GM21360 (cell line): ENCODE measurements at regions not wholly inside any gene's neighbourhood (a gene's known extent, or its start where the extent isn't known, plus 50 kb on each side); places are given as distances from the start of the nearest gene placed in this dataset.
"Not testable (repeated sequence)": the region's sequence is repeated elsewhere in the genome, so short reads cannot be mapped to it uniquely, and the experiment has no call there.

Experiments
- ATAC-seq: cut with Tn5 transposase; IDR thresholded peaks from one replicate; pipeline ENCODE4 v1.9.1; 2021; ENCODE audit warnings: mild to moderate bottlenecking, moderate library complexity; ENCODE audit not compliant: unreplicated experiment

DNA sequence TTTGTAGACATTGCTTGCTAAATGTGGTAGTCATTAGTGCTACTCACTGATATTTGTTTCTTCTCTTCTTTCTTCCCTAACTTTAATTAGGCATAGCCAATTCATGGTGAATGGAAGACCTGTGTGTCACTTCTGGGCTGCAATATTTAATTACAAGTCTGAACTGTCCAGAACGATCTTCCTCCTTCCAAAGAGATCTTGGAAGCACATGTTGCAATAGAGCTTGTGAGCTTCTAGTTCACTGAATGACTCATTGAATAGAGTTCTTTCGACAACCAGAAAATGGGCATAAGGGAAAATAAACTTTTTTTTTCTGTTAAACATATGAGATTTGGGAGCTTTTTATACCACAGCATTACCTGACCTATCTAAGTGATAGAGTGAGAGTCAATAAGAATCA is 1264.6 kb downstream of the PCDH9 start:
- no peak for ATAC-seq

DNA sequence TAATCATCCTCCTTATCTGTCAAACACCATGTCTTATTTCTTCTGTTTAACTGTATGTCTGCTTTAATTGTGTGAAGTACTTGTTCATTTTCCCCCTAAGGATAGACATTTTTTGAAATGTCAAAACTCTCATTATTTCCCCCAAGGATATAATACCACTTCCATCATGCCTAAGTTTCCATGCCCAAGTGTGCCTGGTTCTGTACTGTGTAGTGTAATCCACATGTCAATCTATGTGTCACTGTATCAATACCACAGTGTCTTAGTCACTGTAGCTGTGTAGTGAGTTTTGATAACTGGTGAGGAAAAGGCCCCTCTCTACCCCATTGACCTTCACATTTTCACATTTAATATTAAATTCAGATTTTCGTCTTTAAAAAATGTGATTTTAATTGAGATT is 1265.5 kb downstream of the PCDH9 start:
- no peak for ATAC-seq

DNA sequence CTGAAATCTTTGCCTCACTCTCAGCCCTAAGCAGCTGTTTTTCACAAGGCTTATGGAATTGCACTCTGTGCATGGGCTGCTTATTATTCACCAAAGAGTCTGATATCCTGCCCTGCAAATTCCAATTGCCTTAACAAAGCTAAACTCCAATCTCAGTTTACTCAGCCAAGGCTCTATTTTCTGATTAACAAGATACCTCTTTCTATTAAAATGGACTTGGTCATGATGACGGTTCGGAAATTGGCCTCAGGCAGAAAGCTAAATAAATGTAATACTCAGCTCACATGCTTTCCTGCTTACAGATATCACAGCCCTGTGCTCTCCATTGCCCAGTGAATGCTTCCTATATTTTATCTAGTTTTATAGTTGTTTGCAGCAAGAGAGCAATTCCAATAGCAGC is 1270.8 kb downstream of the PCDH9 start:
- no peak for ATAC-seq

DNA sequence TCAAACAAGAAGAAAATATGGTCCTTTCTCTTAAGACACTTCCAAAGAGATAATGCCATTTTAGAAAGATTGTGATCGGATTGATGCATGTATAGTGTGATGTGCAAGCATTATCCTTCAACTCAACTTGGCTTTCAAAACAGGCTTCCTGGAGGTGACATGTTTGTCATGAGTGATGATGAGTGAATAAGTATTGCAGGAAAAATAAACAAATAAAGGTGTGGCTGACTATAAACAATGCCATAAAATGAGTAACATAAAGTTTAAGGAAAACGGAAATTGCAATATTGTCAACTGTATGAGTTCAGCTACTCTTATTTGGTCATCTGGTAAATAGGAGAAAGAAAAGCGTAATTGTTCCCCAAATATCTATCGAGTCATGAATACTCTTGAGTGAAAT is 1283.7 kb downstream of the PCDH9 start:
- ATAC-seq: no peak

DNA sequence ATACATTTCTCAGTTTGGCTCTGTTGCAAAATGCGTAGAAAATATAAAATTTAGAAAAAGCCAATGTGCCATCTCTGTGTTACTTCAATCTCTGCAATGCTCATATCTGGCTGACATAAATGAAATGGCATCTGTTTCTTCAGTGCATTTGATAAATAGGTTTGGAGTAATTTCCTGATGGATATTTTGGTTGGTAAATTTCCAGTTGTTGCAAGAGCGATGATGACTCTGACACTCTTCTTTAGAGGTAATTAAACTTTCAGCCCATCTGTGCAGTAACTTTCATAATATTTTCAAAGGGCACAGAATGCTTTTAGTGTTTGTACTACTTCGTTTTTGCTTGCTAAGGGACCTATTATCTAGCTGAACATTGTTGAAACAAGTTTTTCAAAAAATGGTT is 1286.4 kb downstream of the PCDH9 start:
- no peak for ATAC-seq

DNA sequence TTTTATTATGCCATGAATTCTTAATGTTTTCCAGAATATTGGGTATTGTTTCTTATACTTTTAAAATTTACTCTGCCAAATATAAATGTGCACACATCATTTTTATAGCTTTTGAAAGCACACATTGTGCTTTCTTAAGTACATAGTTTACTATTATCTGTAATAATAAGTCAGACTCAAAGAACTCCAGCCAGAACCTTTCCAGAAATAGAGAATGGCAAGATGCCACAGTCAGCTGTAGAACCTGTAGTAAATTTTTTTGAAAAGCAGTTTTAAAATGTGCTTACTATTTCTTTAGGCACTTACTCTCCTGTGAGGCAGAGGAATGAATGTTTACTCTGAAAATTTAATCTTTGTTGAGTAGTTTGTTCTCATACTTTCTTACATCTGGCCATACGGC is 1287.1 kb downstream of the PCDH9 start:
- ATAC-seq: no peak

DNA sequence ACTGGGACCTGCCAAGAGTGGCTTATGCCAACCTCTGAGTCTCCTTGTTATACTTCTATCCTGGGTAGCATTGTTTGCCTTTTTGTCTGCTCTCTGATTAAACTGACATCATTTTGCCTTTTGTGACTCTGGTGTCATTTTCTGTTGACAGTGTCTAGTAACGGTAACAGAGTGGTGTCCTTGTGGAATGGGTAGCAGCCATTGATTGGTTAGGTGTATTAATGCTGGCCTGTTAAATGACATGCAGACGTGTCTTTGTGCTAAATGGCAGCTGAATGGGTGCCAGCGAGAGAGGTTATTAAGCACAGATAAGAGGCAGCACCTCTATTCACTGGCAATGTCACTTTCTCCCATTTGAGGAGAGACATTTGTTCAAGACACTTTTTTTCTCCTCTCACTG is 1289.4 kb downstream of the PCDH9 start:
- ATAC-seq: no peak

DNA sequence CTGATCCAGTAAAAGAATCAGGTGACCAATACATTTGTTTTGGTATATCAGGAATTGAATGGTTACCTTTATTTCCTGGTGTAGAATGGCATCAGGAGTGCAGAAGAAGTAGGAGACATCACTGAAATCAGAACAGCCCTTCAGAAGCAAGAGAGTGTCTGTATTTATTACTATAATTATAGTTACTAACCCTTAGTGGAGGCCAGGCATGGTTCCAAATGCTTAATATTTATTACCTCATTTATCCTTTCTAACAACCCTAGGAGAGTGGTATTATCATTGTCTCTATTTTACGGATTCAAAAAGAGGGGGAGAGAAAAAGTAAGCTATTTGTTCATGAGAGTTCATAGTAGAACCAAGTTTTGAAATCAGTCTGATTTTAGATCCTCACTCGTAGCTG is 1292.9 kb downstream of the PCDH9 start:
- ATAC-seq: no peak

DNA sequence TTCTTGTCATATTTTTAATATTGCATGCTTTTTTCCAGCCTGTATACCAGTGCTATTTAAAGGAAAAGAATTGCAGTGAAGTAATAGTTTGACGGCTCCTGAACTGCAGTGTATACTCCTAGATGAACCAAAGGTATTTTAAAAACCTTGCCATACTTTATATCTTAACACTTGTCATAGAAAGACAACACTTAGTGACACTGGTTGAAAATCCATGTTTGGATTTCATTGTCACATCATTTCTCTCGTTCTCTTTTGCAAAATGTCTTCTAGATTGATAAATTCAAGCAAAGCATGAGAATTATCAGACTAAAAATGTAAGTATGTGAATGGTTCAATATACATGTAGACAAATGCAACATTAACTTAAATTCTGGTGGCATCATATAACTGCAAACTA is 1293.9 kb downstream of the PCDH9 start:
- ATAC-seq: no peak

DNA sequence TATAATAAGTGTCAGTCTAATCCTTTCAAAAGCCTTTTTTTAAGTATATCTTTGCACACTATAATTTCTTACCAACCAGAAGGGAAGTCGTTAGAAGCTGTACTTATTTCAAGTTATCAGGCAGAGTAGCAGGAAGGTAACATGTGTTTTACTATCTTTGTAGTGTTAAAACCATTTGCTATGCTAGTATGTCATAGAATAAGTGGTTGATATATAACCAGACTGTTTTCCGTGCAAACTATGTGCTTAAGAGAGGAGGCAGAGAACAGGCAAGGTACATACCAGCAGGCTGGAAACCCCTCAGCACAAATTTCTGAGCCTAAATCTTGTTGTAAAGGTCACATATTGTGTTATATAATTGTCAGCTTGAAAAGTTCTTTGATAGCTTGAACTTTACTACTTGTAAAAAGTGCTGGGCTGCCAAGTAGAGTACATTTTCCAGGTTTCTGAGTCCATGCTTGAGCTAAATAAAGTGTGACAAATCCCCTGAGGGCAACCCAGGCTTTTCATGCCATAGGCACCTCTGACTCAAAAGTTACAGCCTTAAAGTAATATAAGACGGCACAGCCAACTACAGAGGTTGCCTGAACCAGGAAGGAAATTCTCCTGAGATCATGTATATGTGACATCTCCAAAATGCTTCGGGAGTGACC is 1297.4 kb downstream of the PCDH9 start:
- ATAC-seq: no peak

DNA sequence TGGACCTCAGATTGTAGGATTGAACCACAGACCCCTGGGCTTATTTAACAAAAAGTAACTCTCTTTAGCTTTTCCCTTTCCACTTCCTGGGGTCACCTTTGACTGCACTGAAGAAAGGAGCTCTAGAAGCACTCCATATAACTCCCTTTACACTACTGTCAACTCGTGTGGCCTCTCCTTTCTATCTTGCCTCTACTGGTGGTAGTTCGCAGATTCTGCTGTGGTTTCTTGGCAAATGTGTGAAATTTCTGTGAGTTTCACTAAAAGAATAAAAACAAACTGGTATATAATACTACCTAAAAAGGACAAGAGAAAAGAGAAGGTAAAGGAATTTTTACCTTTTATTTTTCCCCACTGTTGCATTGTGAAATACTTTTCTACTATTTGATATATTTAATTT is 1298.1 kb downstream of the PCDH9 start:
- no peak for ATAC-seq

DNA sequence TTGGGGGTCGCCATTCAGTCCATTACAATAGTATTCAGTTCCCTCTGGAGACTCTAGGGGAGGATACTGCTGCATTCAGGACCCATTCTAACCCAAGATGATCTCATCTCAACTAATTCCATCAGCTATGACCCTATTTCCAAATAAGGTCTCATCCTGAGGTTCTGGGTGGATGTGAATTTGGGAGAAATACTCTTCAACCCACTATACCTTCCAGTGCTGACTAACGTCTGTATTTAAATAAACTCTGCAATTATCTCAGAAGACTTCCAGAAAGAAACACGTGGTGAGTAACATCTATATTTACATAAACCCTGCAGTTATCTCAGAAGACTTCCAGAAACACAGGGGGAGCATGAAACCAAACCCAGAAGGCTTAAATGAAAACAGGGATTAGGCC is 1300.7 kb downstream of the PCDH9 start:
- no peak for ATAC-seq

DNA sequence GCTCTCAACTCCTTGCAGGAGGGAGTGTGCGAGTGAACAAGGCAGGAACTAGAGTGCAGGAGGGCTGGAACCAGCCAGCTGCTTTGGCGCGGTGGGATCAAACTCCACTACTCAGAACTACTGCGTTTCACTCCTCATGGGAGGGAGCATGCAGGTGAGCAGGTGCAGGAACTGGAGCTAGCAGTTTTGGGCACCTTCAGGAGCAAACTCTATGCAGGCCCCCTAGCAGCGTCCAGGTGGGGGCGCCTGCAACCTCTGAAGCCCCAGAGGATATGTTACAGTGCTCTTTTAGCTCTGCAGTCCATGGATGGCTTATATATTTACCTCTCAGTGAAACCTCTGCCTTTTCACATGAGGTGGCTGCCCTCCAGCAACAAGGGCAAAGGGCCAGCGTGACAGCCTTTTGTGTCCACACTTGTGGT is 1303.4 kb downstream of the PCDH9 start:
- ATAC-seq: no peak

DNA sequence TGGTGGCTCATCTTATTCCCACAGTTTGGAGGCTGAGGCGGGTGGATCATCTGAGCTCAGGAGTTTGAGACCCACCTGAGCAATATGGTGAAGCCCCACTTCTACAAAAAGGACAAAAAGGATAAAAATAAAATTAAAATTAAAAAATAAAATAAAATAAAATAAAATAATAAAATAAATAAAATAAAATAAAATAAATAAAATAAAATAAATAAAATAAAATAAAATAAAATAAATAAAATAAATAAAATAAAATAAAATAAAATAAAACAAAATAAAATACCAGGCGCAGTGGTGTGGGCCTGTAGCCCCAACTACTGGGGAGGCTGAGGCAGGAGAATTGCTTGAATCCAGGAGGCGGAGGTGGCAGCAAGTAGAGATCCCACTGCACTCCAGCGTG is 1307.3 kb downstream of the PCDH9 start:
- not testable (repeated sequence) for ATAC-seq

DNA sequence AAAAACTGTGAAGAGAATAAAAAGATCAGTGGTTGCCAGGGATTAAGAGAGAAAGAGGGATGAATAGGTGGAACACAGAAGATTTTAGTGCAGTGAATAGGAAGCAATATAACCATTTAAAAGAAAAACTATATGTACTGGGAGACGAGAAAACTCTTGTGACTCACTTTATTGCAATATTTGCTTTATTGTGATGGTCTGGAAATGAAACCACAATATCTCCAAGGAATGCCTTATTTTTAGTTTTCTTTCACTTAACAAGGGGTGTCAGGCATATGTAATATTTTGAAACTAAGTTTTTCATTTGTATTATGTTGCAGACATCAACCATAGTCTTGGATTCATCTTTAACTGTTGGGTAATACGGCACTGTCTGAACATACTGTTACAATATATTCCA is 1308.2 kb downstream of the PCDH9 start:
- ATAC-seq: no peak

DNA sequence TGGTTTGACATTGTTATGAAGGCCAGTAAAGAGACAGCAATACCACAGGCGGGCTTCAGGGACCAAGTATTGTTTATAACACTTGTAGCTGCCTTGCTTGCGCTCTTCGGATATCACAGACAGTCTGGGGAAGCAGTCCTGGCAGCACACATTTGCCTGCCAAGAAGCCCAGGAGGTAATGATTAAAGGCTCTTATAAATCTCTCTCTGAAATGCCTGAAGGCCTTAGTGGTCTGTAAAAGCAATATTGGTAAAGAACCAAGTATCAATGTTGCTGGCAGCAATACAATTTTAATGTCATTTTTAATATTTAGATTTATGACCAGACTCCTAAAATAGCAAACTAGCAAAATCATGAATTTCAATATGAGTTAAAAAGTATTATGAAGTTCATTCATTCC is 1312.4 kb downstream of the PCDH9 start:
- ATAC-seq: no peak

DNA sequence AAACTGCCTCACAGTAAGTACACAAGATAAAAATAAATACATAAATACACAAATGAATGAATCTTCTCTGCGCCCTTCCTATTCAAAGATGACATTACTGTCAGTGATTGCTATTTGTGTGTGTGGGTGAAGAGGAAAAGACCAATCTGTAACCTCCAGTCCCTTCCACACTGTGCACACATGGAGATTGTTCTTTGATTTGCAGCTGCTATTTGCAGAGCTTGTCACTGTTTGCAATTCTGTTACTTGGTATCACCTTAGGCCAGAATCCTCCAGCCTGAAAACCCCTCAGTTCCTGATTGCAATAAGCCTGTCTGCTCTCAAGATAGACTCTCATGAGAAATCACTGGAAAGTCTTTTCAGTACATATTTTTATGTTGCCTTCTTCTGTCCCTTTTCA is 1314.9 kb downstream of the PCDH9 start:
- no peak for ATAC-seq

DNA sequence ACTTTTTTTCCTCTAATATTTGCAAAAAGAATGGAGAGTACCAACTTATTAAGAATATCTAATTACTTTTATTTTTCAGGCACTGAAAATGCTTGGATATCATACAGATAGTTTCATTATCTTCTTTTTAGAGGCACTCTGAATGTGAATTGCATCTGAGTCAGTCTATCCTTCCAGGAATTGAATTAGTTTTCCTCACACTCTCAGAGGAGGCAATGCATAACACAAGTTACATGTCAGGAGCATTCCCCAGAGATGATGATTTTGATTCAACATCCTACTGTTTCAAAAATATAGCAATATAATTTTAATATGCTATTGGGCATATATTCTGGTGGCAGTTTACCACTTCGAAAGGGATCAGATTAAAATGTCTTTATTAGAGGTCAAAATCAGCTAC is 1315.4 kb downstream of the PCDH9 start:
- no peak for ATAC-seq

DNA sequence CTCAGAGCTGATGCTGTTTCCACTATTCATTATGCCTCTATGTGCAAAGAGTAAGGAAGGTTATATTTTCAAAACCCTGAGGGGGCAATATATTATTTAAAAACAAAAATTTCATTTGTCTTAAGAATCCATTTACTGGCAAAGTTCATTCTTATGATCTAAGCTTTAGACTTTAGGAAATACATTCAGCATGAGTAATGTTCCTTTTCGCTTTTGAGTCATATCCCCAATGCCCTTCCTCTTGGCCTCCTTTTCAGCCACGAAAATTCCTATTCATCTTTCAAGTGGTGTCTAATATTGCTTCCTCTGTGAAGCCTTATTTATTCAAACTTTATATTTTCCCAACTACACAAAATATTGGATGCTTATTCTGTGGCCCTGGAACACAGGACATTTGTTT is 1317.0 kb downstream of the PCDH9 start:
- ATAC-seq: no peak

DNA sequence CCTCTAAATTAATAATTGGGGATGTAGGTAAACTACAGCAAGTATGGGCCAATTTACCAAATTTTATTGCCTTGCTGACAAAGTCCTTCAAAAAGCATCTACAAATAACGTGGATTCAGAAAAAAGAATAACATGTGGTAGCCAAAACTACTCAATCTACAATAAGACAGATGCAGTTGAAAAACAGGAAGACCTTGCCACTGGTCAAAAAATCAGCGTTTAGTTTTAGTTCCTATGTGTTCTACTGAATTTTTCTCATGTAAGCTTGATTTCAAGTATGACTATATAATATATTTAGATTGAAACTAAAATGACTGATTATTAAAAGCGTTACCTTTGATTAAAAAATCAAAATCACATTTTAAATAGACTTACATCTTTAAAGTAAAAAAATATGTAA is 1317.6 kb downstream of the PCDH9 start:
- no peak for ATAC-seq

DNA sequence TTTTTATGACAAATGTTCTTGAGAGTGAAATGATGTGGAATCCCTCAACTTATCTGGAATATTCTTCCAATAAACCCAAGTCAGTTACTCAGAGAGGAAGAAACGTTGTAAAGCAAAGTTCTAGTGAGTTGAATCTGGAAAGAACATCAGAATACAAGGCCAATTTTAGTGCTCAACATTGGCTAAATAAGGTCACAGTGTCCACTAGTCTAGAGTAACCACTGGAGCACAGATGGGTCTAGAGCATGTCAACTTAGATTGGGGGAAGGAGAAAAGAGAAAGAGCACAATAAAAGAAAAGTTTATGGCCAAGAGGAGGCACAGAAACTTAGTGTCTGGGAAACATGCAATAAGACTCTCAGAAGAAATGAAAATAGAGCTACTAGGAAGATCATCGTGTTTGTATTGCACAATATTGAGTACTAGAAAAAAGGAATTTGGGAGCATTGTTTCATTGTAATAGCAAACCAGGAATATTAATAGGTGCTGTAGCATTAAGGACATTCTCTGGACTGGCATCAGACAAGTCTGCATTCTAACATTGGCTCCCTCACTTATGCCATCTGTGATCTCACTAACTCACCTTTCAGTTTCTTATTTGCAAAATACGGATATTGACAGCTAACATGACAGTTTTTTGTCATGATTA is 1318.5 kb downstream of the PCDH9 start:
- no peak for ATAC-seq

DNA sequence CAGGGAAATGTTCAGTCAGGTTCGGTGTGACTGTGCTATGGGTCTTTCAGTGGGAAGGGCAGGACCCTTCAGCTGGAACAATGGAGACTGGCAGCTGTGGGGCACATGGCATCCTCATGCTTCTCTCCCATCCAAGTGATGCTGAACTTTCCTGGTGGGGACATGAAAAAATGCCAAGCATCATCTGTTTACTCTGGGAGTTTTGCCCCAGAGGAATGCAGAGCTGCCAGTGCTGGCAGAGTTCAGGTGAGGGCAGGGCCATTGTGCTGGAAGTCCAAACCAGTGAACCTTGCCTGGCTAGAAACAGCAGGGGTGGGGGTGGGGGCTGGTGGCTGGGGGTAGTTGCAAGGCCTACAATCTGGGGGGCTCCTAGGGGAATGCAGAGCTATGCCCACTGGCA is 1320.6 kb downstream of the PCDH9 start:
- no peak for ATAC-seq
